HG03103 (cell line): ENCODE measurements at regions not wholly inside any gene's neighbourhood (a gene's known extent, or its start where the extent isn't known, plus 50 kb on each side); places are given as distances from the start of the nearest gene placed in this dataset.
"Not testable (repeated sequence)": the region's sequence is repeated elsewhere in the genome, so short reads cannot be mapped to it uniquely, and the experiment has no call there.

Experiments used
- ATAC-seq: cut with Tn5 transposase; IDR thresholded peaks from one replicate; pipeline ENCODE4 v1.9.1; 2021; ENCODE audit warnings: low read depth; ENCODE audit not compliant: unreplicated experiment

GRCh38 chr12:5096241-5096924 is 52.7 kb downstream of the KCNA5 start:
- ATAC-seq: no peak

DNA sequence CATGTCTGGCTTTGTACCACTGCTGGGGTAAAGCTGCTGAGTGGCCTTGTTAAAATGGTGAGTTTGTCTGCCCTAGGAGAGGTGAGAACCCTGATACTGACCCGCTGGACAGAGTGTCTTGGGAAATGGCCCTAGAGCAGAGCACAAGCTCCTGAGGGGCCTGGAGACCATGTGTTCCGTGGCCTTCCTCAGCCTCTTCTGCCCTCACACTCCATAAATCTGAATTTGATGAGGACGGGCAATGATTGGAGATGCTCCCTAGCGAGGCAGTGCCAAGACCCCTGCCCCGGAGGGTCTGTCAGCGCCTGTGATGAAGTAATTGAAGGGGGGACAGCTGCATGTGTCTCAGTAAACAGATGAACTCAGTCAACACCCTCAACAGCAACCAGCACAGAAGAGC is 54.1 kb downstream of the KCNA5 start:
- no peak for ATAC-seq

- no peak for ATAC-seq
Observed at GRCh38 chr12:5099136-5099535, 55.5 kb downstream of the KCNA5 start.

DNA sequence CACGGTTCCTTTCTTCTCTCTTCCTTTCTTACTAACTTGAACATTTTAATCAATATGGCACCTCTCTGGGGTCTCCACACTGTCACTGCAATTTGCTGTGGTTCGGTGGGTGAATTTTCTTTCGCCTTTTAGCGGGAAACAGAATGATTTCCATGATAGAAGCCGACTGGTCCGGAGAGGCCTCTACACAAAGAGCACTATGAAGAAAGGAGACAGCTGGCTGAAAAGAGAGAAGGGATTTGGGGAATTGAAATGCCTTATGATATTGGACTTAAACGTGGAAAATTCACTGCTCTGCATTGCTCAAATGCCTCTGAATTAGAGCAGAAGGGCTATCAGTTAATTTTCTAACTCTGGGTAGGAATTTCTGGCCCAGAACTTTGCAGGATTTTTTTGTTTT is 55.9 kb downstream of the KCNA5 start:
- no peak for ATAC-seq

- ATAC-seq: no peak
Observed at GRCh38 chr12:5101686-5102085, 58.0 kb downstream of the KCNA5 start.

DNA sequence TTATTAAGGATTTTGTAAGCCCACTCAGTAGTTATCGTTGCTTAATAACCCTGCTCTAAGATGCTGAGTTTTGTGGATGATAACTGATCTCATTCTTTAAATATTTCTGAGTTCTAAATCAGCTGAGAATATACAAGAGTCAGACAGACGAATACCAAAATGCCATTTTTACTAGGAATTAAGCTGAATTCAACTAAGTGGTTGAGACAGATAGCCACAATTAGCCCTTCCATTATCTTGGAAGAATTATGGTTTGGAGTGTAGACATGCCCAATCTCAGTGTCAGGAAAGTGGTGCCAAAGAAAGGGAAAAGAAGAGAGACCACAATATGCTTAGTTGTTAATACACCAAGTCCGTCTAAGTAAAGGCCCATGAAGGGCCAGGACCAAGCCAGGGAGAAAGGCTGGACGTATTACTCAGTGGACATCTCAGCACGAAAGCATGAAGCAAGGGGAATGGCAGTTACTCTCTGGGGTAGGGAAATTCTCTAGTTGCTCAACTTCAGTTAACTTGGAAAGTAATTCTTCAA is 58.6 kb downstream of the KCNA5 start:
- no peak for ATAC-seq

DNA sequence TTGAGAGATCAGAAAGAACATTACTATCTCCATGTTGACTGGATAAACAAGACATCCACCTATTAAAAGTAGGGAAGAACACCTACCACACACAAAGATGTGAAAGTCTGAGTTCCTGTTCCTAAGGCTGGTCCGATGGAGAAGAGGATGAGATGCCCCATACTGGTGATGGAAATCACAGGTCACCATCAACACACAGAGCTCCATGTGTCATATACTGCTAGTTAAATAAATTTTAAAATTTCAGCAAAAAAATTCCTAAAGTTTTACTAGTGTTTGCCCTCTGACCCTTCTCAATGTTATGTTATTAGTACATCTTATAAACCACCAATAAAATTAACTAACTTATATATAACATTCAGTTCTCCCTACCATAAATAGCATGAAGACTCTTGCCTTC is 59.1 kb downstream of the KCNA5 start:
- ATAC-seq: no peak

- no peak for ATAC-seq
Observed at GRCh38 chr12:5110345-5110744, 66.7 kb downstream of the KCNA5 start.

DNA sequence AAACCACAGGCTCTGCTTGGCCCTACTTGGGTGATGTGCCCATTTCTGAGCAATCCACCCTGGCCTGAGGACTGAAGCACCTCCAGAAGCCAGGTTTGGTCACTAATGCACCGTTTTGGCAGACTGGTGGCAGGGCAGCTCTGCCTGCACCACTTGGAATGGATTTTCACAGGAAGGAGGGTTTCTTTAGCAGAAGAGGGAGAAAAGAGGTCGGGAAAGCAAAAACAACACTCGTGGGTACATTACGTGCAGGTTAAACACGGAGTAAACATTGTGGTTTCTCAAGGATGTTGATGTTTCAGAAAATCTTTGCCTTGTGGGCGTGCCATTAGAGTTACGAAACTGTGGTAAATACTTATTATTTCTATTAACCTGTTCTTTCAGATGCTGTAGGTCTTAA is 70.8 kb downstream of the KCNA5 start:
- no peak for ATAC-seq

- not testable (repeated sequence) for ATAC-seq
Observed at GRCh38 chr12:5121784-5122183, 78.1 kb downstream of the KCNA5 start.

DNA sequence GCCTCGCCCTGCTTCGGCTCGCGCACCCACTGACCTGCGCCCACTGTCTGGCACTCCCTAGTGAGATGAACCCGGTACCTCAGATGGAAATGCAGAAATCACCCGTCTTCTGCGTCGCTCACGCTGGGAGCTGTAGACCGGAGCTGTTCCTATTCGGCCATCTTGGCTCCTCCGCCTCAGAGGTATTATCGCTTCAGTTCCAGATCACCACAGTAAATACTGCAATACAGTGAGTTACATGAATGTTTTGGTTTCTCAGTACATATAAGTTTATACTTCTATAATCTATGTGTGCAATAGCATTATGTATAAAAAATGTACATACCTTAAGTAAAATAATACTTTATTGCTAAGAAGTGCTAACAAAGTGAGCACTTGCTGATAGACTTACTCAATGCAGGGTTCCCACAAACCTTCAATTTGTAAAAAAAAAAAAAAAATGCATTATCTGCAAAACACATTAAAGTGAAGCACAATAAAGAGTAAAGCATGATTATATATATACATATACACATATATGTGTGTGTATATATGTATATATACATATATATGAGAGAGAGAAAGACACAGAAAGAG is 78.7 kb downstream of the KCNA5 start:
- not testable (repeated sequence) for ATAC-seq

- ATAC-seq: no peak
Observed at GRCh38 chr12:5123921-5124320, 80.2 kb downstream of the KCNA5 start.

GRCh38 chr12:5124401-5124800 is 80.7 kb downstream of the KCNA5 start:
- ATAC-seq: no peak

GRCh38 chr12:5134861-5135525 is 91.3 kb downstream of the KCNA5 start:
- no peak for ATAC-seq

DNA sequence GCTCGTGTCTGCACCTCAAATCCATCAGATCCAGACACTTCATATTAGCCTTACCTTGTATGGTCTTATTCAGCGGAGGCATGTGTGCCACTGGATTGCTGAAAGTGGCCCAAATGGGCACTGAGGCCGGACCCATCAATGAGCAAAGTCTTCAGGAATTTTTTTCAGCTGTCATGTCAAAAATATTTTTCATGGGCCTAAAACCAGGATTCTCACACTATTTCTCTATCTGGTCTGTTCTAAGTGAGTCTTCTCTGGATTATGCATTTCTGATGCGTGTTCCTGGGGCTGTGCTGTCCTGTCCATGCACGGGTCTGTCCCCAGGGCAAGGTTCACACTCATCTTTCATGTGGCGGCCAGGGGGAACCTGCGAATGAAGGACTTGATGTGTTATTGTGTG is 94.6 kb downstream of the KCNA5 start:
- no peak for ATAC-seq

DNA sequence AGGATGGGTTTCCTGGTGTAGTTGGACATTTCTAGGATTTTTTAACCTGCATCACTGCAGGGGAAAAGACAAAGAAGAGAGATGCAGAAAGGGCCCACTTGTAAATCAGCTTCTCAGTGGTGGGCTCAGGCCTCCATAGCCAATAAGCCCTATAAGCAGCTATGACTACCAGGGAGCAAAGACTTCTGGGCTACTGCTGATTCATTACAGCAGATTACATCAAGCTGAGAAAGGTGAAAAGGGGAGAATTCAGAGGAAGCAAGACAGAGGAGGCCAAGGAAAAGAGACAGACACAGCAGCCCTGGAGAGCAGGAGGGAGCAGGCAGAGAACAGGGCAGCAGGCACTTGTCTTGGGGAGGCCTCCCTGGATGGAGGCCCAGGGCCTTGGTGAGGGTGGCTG is 95.2 kb downstream of the KCNA5 start:
- no peak for ATAC-seq

DNA sequence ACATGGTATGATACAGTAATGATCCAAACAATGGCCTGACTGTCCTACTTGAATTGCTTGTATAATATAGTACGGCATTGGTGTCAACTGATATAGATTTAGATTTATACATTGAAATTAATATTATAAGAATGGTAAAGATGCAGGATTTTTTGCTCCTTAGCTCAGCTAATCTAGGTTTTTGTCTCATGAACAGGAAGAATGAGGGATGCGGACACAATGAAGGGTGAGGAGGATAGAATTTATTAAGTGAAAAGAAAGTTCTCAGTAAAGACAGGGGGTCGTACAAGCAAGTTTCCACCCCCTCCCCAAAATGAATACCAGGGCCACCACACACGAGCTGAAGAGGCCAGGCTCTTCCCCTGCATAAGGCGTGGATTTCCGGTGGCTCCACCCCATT is 96.1 kb downstream of the KCNA5 start:
- no peak for ATAC-seq

GRCh38 chr12:5140190-5140589 is 96.5 kb downstream of the KCNA5 start:
- ATAC-seq: no peak

DNA sequence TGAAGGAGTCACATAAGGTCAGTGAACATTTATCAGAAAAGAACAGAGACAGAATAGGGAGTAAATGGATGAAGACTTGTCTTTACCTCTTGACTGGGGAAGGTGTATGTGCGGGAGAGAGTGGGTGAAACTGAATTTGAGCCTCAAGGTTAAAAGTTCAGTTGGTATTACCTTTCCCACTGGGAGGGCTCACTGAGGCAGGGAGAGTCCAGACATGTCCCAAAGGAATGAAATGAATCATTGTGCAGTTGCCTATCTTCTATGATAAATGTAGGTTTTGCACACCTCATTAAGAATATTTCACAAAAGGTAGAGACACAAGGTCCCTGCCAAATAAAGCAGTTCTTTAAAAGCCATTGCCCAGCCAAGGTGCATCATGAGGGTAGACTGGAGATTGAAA is 105.2 kb downstream of the KCNA5 start:
- no peak for ATAC-seq

DNA sequence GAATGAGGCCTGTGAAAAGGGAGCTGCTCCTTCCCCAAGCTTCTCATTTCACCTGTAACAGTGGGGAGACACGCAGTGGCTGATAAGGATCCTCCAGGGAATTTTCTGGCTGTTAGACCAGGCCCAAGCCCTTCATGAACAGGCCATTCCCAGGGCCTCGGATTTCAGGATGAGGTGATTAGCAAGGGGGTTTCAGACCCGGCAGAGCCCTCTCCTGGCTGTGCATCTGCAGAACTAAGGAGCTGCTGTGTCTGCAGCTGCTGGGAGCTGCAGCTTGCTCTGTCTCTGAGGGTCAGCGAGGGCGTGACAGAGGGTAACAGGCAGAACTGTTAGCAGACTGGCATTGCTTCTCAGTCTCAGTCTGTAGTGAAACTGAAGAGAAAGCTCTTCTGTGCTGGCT is 110.4 kb downstream of the KCNA5 start:
- no peak for ATAC-seq

- ATAC-seq: no peak
Observed at GRCh38 chr12:5155866-5156265, 112.2 kb downstream of the KCNA5 start.

- ATAC-seq: no peak
Observed at GRCh38 chr12:5160827-5161226, 117.1 kb downstream of the KCNA5 start.
